HepG2 (cell line): ENCODE measurements at regions not wholly inside any gene's neighbourhood (a gene's known extent, or its start where the extent isn't known, plus 50 kb on each side); places are given as distances from the start of the nearest gene placed in this dataset.

Experiments
- ATAC-seq: fragments of 200-7000 bp; cut with Tn5 transposase; 3 replicates; pipeline ENCODE4 v1.9.1; 2020; ENCODE audit warnings: mild to moderate bottlenecking, moderate library complexity
- BruUV-seq: library from RNA; stranded (reverse); fragments of 400-500 nt; replicated peaks from 2 replicates; lab custom pipeline; 2021; lab: Mats Ljungman, UMichigan
- CTCF ChIA-PET: fragments of 300-600 bp; formaldehyde crosslinking; extraction: SDS; loops from one replicate; lab custom pipeline; 2021; ENCODE audit warnings: low total read pairs, inconsistent platforms, low intra/inter-chr PET ratio; lab: Yijun Ruan, JAX
- POLR2A ChIA-PET: fragments of 350-600 bp; sonication (Branson Sonifier 250); formaldehyde crosslinking; loops from one replicate; lab custom pipeline; 2020; ENCODE audit warnings: antibody characterized with exemption, inconsistent platforms; lab: Yijun Ruan, JAX
- DNase-seq: peaks from one replicate; pipeline ENCODE4 v3.0.0-alpha.2; 2015; ENCODE audit warnings: low spot score
- FAIRE-seq: peaks from 3 replicates; lab custom pipeline; 2011; peaks lifted over from hg19 to GRCh38; lab: Jason Lieb, UNC
- H2AFZ ChIP-seq: one replicate; pipeline ENCODE4 v1.6.1; 2011; ENCODE audit warnings: low read length, inconsistent platforms
- H3K27ac ChIP-seq: fragments of 300-600 bp; 3 replicates; pipeline ENCODE4 v1.8.0; 2011; ENCODE audit warnings: mixed run types, mild to moderate bottlenecking, mixed read lengths, low read length, inconsistent platforms; ENCODE audit not compliant: insufficient read depth; ENCODE audit errors: extremely low read length
- H3K27me3 ChIP-seq, 2 experiments: fragments of 200-600 bp in 1 of 2; 2 replicates in 1 of 2; 3 replicates in 1 of 2; pipeline versions ENCODE4 v1.6.0 to v1.8.0; 2011; ENCODE audit warnings: low read length in 2 of 2, mild to moderate bottlenecking in 2 of 2, moderate library complexity in 2 of 2, inconsistent platforms in 1 of 2; ENCODE audit not compliant: insufficient read depth in 2 of 2, control insufficient read depth in 1 of 2
- H3K36me3 ChIP-seq, 2 experiments: fragments of 200-600 bp in 1 of 2; replicated peaks in 1 of 2; 2 replicates in 1 of 2; 3 replicates in 1 of 2; pipeline versions ENCODE4 v1.5.1 to v1.8.0; 2011; ENCODE audit warnings: low read length in 2 of 2, inconsistent platforms in 1 of 2; ENCODE audit not compliant: insufficient read depth in 2 of 2, control insufficient read depth in 1 of 2
- H3K4me1 ChIP-seq: 2 replicates; pipeline ENCODE4 v1.5.1; 2012; ENCODE audit warnings: low read length, inconsistent platforms; ENCODE audit not compliant: insufficient read depth
- H3K4me2 ChIP-seq: 2 replicates; pipeline ENCODE4 v1.6.0; 2011; ENCODE audit warnings: low read depth, low read length, inconsistent platforms
- H3K4me3 ChIP-seq, 3 experiments: fragments of 200-600 bp in 1 of 3; sonication (generic), shearing (Covaris generic) in 1 of 3; replicated peaks in 1 of 3; 2 replicates each; pipeline ENCODE4 v1.5.1; 2011 to 2016; ENCODE audit warnings: low read length in 3 of 3, inconsistent platforms in 2 of 3, low read depth in 2 of 3, mild to moderate bottlenecking in 2 of 3, control low read depth in 1 of 3, mixed read lengths in 1 of 3; ENCODE audit not compliant: insufficient read depth in 1 of 3
- H3K79me2 ChIP-seq: one replicate; pipeline ENCODE4 v1.6.1; 2011; ENCODE audit warnings: low read length, inconsistent platforms; ENCODE audit not compliant: insufficient read depth
- H3K9ac ChIP-seq: 2 replicates; pipeline ENCODE4 v1.6.0; 2011; ENCODE audit warnings: mild to moderate bottlenecking, low read depth, low read length, inconsistent platforms; ENCODE audit not compliant: insufficient read depth
- H3K9me3 ChIP-seq: 2 replicates; pipeline ENCODE4 v1.5.1; 2012; ENCODE audit warnings: mild to moderate bottlenecking, low read length
- H4K20me1 ChIP-seq: 2 replicates; pipeline ENCODE4 v1.6.0; 2011; ENCODE audit warnings: inconsistent platforms, mild to moderate bottlenecking, low read length, moderate library complexity; ENCODE audit not compliant: insufficient read depth
- CTCF ChIP-seq: sonication (generic); formaldehyde crosslinking; IDR thresholded peaks from 2 replicates; pipeline ENCODE4 v1.5.0; 2020; ENCODE audit warnings: mild to moderate bottlenecking, missing genetic modification reagents, moderate library complexity
- GABPA ChIP-seq, 2 experiments: IDR thresholded peaks; 2 replicates each; pipeline ENCODE4 v1.6.1; 2011 to 2016; ENCODE audit warnings: low read depth in 2 of 2, low read length in 1 of 2, missing biosample characterization in 1 of 2, missing genetic modification characterization in 1 of 2
- TARDBP ChIP-seq: sonication (generic); formaldehyde crosslinking; IDR thresholded peaks from 2 replicates; pipeline ENCODE4 v1.8.0; 2022; ENCODE audit warnings: mild to moderate bottlenecking, missing genetic modification reagents
- ZNF343 ChIP-seq: sonication (generic); formaldehyde crosslinking; IDR thresholded peaks from 2 replicates; pipeline ENCODE4 v1.4.0; 2020; ENCODE audit warnings: mild to moderate bottlenecking, missing genetic modification reagents
- ZNF512 ChIP-seq: sonication (generic); formaldehyde crosslinking; IDR thresholded peaks from 2 replicates; pipeline ENCODE4 v1.4.0; 2020; ENCODE audit warnings: mild to moderate bottlenecking, missing genetic modification reagents
- WGBS: methylation state at CpG from one replicate; pipeline ENCODE4 v1.1.6; 2017; ENCODE audit warnings: low lambda C conversion rate; 5-methylcytosine and 5-hydroxymethylcytosine counted together
- in situ Hi-C: cut with HindIII; loops from 2 replicates; pipeline ENCODE4 v1.10.0; 2017; ENCODE audit warnings: low pct_unique_long_range_greater_than_20kb; ENCODE audit not compliant: extremely low pct_ligation_motif_present
- intact Hi-C: fragments of 100-400 bp; cut with micrococcal nuclease; formaldehyde crosslinking; loops from one replicate; pipeline ENCODE4 v1.10.0; 2022; ENCODE audit not compliant: unreplicated experiment

- ATAC-seq (no peak), FAIRE-seq (no peak), DNase-seq (no peak)
- H3K27ac ChIP-seq: no peak overlapping the region
- H3K9ac ChIP-seq: no peak overlapping the region
- no peak overlapping the region for H3K4me3 ChIP-seq
- H3K79me2 ChIP-seq: no peaks in the 10 kb centered on the region
- WGBS: 4% methylated on average over 4 of the region's 4 CpGs
- no peaks in the 10 kb centered on the region for H3K4me1 ChIP-seq
- ChIA-PET POLR2A (no interaction called here), CTCF (no interaction called here)
- in situ Hi-C loops (loop anchor here (10.0 kb wide), 1 partner anchor 53 kb away; no protein-coding TSS in a partner anchor), intact Hi-C loops (no loop called here)
- no peaks in the 10 kb centered on the region for H4K20me1 ChIP-seq
- H3K9me3 ChIP-seq: peaks cover 88% of the 10 kb centered on the region
- TF ChIP-seq TARDBP (CRISPR knock-in tag) (no peak), GABPA (IDR thresholded peaks at IDR 0.05; ENCODE audit: low read depth, low read length) (no peak), GABPA (CRISPR knock-in tag; IDR thresholded peaks at IDR 0.05; ENCODE audit: low read depth) (no peak), ZNF512 (CRISPR knock-in tag) (no peak), ZNF343 (CRISPR knock-in tag) (no peak), CTCF (peak; percentile 32; the same call in 1 of the 2 replicates)
- no peak overlapping the region for H2AFZ ChIP-seq
- BruUV-seq: no TSS peak
- H3K27me3 ChIP-seq: no peaks in the 10 kb centered on the region
- H3K4me2 ChIP-seq: no peak overlapping the region
- no peaks in the 10 kb centered on the region for H3K36me3 ChIP-seq
Observed at GRCh38 chr16:35431829-35432663, 1972.6 kb downstream of the TP53TG3F start.
